ENCODE measurements at regions not wholly inside any gene's neighbourhood (a gene's known extent, or its start where the extent isn't known, plus 50 kb on each side); places are given as distances from the start of the nearest gene placed in this dataset.

DNA sequence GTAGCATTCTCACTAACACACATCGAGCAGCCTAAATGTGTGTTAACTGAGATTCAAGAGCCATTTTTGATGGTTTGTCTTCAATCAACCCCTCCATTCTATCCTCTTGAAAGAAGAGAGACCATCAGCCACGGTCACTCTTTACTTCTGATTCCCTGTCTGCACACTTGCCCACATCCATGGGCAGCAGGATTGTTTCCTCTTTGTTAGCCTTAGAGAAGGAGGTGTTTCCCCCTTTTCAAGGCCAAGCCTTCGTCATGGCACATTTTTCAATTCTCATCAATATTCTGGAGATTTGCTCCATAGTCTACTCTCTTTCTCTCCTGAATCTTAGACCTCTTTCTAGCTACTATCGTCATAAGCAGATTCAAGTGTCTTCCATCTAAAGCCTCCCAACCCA, 522.4 kb upstream of the NAALADL2 start:
- DNase-seq (no peak), ATAC-seq (no peak)
- H3K4me1 ChIP-seq, result no peaks in the 10 kb centered on the region
- H3K27me3 ChIP-seq, result no peaks in the 10 kb centered on the region
- intact Hi-C loops (cut with DNase I; ENCODE audit: low total_unique reads) (no loop called here), in situ Hi-C loops (cut with MboI; ENCODE audit: low sequenced_read_pairs in 4 of 4) (no loop called here)
- H3K9me3 ChIP-seq, result no peaks in the 10 kb centered on the region
- TF ChIP-seq, protein P1, sequence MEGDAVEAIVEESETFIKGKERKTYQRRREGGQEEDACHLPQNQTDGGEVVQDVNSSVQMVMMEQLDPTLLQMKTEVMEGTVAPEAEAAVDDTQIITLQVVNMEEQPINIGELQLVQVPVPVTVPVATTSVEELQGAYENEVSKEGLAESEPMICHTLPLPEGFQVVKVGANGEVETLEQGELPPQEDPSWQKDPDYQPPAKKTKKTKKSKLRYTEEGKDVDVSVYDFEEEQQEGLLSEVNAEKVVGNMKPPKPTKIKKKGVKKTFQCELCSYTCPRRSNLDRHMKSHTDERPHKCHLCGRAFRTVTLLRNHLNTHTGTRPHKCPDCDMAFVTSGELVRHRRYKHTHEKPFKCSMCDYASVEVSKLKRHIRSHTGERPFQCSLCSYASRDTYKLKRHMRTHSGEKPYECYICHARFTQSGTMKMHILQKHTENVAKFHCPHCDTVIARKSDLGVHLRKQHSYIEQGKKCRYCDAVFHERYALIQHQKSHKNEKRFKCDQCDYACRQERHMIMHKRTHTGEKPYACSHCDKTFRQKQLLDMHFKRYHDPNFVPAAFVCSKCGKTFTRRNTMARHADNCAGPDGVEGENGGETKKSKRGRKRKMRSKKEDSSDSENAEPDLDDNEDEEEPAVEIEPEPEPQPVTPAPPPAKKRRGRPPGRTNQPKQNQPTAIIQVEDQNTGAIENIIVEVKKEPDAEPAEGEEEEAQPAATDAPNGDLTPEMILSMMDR (IDR thresholded peaks at IDR 0.05 in 4 of 5, conservative IDR thresholded peaks at IDR 0.05 in 1 of 5), result no peak
- no peak for TF ChIP-seq POLR2A (IDR thresholded peaks at IDR 0.05)
- no peak overlapping the region for H3K4me3 ChIP-seq
- H3K27ac ChIP-seq, result no peak overlapping the region
- no peaks in the 10 kb centered on the region for H3K36me3 ChIP-seq

DNA sequence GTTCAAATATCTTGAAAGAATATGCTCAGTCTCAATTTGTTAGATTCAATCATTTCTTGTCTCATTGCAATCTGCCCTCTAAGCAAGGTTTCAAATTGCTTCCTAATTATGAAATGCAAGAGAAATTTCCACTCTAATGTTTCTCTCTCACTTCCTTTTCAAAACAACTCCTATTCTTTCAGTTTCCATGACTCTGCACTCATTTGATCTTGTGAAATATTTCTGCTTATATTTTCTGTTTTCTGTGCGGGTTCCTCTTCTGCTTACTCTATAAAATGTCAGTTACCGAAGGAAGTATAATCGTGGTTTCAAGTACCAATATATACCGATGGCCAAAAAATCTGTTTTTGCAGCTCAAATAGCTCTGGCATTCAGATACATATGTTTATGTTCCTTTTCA, 521.9 kb upstream of the NAALADL2 start:
- no peak overlapping the region for H3K27ac ChIP-seq
- TF ChIP-seq POLR2A (IDR thresholded peaks at IDR 0.05), result no peak
- TF ChIP-seq, protein P1 (IDR thresholded peaks at IDR 0.05 in 4 of 5, conservative IDR thresholded peaks at IDR 0.05 in 1 of 5), result no peak
- DNase-seq, result no peak
- no peak for ATAC-seq
- intact Hi-C loops (cut with DNase I; ENCODE audit: low total_unique reads), result no loop called here
- no peak overlapping the region for H3K4me3 ChIP-seq
- H3K27me3 ChIP-seq, result no peaks in the 10 kb centered on the region
- H3K36me3 ChIP-seq, result no peaks in the 10 kb centered on the region
- H3K9me3 ChIP-seq, result no peaks in the 10 kb centered on the region
- no peaks in the 10 kb centered on the region for H3K4me1 ChIP-seq
- in situ Hi-C loops (cut with MboI; ENCODE audit: low sequenced_read_pairs in 4 of 4), result no loop called here

DNA sequence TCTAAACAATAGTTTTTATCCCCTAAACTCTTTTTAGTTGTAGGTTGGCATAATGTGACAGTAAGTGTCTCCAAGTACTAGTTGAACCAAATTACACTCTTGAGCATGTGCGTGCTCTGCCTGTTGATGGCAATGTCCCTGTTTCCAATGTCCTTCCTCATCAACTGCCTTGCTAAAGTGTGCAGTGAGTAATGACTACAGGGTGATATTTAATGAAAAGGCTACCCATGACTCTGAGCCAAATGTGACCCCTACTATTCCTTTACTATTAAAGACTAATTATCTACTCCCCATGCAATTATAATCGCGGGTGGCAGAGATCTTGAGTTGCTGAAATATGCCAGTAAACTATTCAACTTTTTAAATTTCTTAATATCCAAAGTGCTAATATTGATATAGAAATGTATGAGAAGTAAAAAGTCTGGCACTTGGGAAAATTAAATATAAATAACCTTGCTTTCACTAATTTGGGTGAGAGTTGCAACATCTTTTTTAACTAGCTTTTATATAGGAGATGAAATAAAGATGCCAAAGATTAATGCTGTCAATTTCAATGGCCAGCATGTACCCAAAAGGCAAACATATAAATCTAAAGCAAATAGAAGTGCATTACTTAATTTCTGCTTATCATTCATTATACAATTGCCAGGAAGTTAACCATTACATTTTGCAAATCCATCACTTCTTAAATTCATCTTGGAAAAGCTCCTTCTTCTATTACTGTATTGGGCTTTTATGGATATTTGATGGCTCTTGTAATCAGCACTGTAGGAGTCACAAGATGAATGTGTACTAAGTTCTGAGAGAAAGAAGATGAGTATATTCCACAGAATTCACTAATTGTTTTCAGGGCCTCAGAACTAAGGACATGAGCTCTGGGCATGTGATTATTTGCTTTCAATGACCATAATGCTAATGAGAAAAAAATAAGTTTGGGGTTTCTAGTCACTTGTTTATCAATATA, 518.2 kb upstream of the NAALADL2 start:
- H3K4me1 ChIP-seq, result no peaks in the 10 kb centered on the region
- no peaks in the 10 kb centered on the region for H3K27me3 ChIP-seq
- H3K9me3 ChIP-seq, result no peaks in the 10 kb centered on the region
- no peak overlapping the region for H3K27ac ChIP-seq
- no peak for ATAC-seq
- no peak for DNase-seq
- intact Hi-C loops (cut with DNase I; ENCODE audit: low total_unique reads) (no loop called here), in situ Hi-C loops (cut with MboI; ENCODE audit: low sequenced_read_pairs in 4 of 4) (no loop called here)
- H3K4me3 ChIP-seq, result no peak overlapping the region
- no peak for TF ChIP-seq POLR2A (IDR thresholded peaks at IDR 0.05)
- TF ChIP-seq, protein P1 (IDR thresholded peaks at IDR 0.05 in 4 of 5, conservative IDR thresholded peaks at IDR 0.05 in 1 of 5), result no peak
- H3K36me3 ChIP-seq, result no peaks in the 10 kb centered on the region

DNA sequence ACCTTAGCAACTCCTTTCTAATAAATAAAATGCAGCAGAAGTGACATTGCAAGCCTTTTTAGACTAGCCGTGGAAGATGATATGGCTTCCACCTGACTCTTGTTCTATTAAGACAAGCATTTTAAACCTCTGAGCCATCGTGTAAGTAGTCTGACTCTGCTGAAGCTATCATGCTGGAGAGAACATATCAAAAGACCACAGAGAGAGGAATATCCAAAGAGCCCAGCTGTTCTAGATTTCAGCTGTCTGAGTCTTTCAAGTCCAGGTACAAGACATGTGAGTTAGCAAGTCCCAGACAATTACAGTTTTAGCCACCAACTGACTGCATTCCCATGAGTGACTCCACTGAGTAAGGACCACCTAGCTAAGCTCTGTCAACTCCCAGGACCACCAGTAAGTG, 517.0 kb upstream of the NAALADL2 start:
- Histone ChIP-seq H3K27ac (no peak overlapping the region), H3K4me3 (no peak overlapping the region), H3K36me3 (no peaks in the 10 kb centered on the region), H3K27me3 (no peaks in the 10 kb centered on the region), H3K9me3 (no peaks in the 10 kb centered on the region), H3K4me1 (no peaks in the 10 kb centered on the region)
- in situ Hi-C loops (cut with MboI; ENCODE audit: low sequenced_read_pairs in 4 of 4) (no loop called here), intact Hi-C loops (cut with DNase I; ENCODE audit: low total_unique reads) (no loop called here)
- DNase-seq (no peak), ATAC-seq (no peak)
- TF ChIP-seq, protein P1 (IDR thresholded peaks at IDR 0.05 in 4 of 5, conservative IDR thresholded peaks at IDR 0.05 in 1 of 5), result no peak
- no peak for TF ChIP-seq POLR2A (IDR thresholded peaks at IDR 0.05)

Measured in gastrocnemius medialis (tissue), 4 donors.